ENCODE measurements at regions not wholly inside any gene's neighbourhood (a gene's known extent, or its start where the extent isn't known, plus 50 kb on each side); places are given as distances from the start of the nearest gene placed in this dataset.

- no peak for DNase-seq
- TF ChIP-seq POLR2A (IDR thresholded peaks at IDR 0.05; ENCODE audit: low read length): no peak
- TF ChIP-seq GATA1 (IDR thresholded peaks at IDR 0.05; ENCODE audit: low read depth, low read length): no peak
Observed at GRCh38 chr13:83940742-83941141, 58.5 kb upstream of the SLITRK1 start.

- TF ChIP-seq POLR2A (IDR thresholded peaks at IDR 0.05; ENCODE audit: low read length): no peak
- TF ChIP-seq GATA1 (IDR thresholded peaks at IDR 0.05; ENCODE audit: low read depth, low read length): no peak
Observed at GRCh38 chr13:83937579-83937978, 55.3 kb upstream of the SLITRK1 start.

DNA sequence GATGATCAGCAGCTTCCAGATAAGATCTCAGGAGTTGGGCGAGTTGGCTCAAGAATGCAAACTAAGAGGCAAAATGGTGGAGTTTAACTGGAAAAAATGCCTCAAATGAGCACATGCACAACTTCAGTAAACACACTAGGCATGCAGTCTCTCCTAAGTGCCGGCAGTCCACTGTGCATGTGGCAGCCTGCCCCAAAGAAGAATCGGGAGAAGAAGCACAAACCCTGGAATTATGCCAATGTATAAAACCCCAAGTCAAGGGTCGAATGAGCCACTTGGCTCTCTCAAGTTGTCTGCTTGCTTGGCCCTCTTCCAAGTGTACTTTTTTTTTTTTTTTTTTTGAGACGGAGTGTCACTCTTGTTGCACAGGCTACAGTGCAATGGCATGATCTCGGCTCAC is 53.3 kb upstream of the SLITRK1 start:
- TF ChIP-seq GATA1 (IDR thresholded peaks at IDR 0.05; ENCODE audit: low read depth, low read length): no peak
- TF ChIP-seq POLR2A (IDR thresholded peaks at IDR 0.05; ENCODE audit: low read length): no peak
- no peak for DNase-seq

More at GRCh38 chr13:83937579-83937978, 55.3 kb upstream of the SLITRK1 start:
- DNase-seq: no peak

Data from erythroblast (primary cell).